ENCODE measurements at regions not wholly inside any gene's neighbourhood (a gene's known extent, or its start where the extent isn't known, plus 50 kb on each side); places are given as distances from the start of the nearest gene placed in this dataset.

DNA sequence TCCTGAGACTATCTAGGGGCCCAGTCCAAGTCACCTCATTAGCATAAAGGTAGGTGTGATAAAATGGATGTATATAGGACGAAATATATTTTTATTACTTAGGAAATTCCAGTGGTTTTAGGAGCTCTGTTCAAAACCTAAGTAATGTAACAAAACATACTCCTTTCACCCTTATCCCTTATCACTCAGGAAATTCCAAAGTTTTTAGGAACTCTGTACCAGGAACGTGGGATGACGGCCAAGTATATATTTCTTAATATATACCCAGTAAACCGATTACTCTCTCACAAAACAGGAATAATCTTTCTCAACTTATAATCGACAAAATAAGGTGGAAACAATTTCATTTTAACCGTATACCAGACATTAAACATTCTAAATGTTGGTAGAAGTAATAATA lies 195.7 kb downstream of the ZPLD1 start:
- TF ChIP-seq CTCF (IDR thresholded peaks at IDR 0.05) (no peak), EP300 (IDR thresholded peaks at IDR 0.05) (no peak), POLR2A (IDR thresholded peaks at IDR 0.05; ENCODE audit: low read depth) (no peak)
